ENCODE measurements at regions not wholly inside any gene's neighbourhood (a gene's known extent, or its start where the extent isn't known, plus 50 kb on each side); places are given as distances from the start of the nearest gene placed in this dataset.

GRCh38 chr7:86592185-86592584, 51.5 kb upstream of the GRM3 start:
- H3K4me1 Mint-ChIP-seq (ENCODE audit: low read depth): no peaks in the 10 kb centered on the region
- DNase-seq (no peak), ATAC-seq (no peak)
- H3K36me3 Mint-ChIP-seq (ENCODE audit: insufficient read depth): no peaks in the 10 kb centered on the region
- no peak overlapping the region for H3K4me3 Mint-ChIP-seq
- H3K27me3 Mint-ChIP-seq (ENCODE audit: low read depth): no peaks in the 10 kb centered on the region
- H3K9me3 Mint-ChIP-seq: no peaks in the 10 kb centered on the region

- H3K4me1 Mint-ChIP-seq (ENCODE audit: low read depth): no peaks in the 10 kb centered on the region
- no peak for DNase-seq
- peaks cover 11% of the 10 kb centered on the region for H3K9me3 Mint-ChIP-seq
- H3K27me3 Mint-ChIP-seq (ENCODE audit: low read depth): no peaks in the 10 kb centered on the region
- no peak for ATAC-seq
- no peak overlapping the region for H3K4me3 Mint-ChIP-seq
- no peaks in the 10 kb centered on the region for H3K36me3 Mint-ChIP-seq (ENCODE audit: insufficient read depth)
Observed at GRCh38 chr7:86574006-86574405, 69.7 kb upstream of the GRM3 start.

- DNase-seq (no peak), ATAC-seq (no peak)
- Mint-ChIP-seq H3K27me3 (ENCODE audit: low read depth) (no peaks in the 10 kb centered on the region), H3K4me3 (no peak overlapping the region), H3K36me3 (ENCODE audit: insufficient read depth) (no peaks in the 10 kb centered on the region), H3K4me1 (ENCODE audit: low read depth) (no peaks in the 10 kb centered on the region), H3K9me3 (no peaks in the 10 kb centered on the region)
Observed at GRCh38 chr7:86558680-86559501, 84.8 kb upstream of the GRM3 start.

GRCh38 chr7:86534641-86535040, 109.1 kb upstream of the GRM3 start:
- Mint-ChIP-seq H3K27me3 (ENCODE audit: low read depth) (no peaks in the 10 kb centered on the region), H3K9me3 (peaks cover 4% of the 10 kb centered on the region), H3K36me3 (ENCODE audit: insufficient read depth) (no peaks in the 10 kb centered on the region), H3K4me1 (ENCODE audit: low read depth) (no peaks in the 10 kb centered on the region), H3K4me3 (no peak overlapping the region)
- DNase-seq (no peak), ATAC-seq (no peak)

GRCh38 chr7:86504229-86504628, 139.5 kb upstream of the GRM3 start:
- H3K4me3 Mint-ChIP-seq: no peak overlapping the region
- H3K27me3 Mint-ChIP-seq (ENCODE audit: low read depth): no peaks in the 10 kb centered on the region
- ATAC-seq (no peak), DNase-seq (no peak)
- H3K4me1 Mint-ChIP-seq (ENCODE audit: low read depth): no peaks in the 10 kb centered on the region
- H3K9me3 Mint-ChIP-seq: no peaks in the 10 kb centered on the region
- H3K36me3 Mint-ChIP-seq (ENCODE audit: insufficient read depth): no peaks in the 10 kb centered on the region

- no peak for DNase-seq
- no peaks in the 10 kb centered on the region for H3K4me1 Mint-ChIP-seq (ENCODE audit: low read depth)
- no peak for ATAC-seq
- H3K9me3 Mint-ChIP-seq: no peaks in the 10 kb centered on the region
- H3K36me3 Mint-ChIP-seq (ENCODE audit: insufficient read depth): no peaks in the 10 kb centered on the region
- no peak overlapping the region for H3K4me3 Mint-ChIP-seq
- H3K27me3 Mint-ChIP-seq (ENCODE audit: low read depth): no peaks in the 10 kb centered on the region
Observed at GRCh38 chr7:86499986-86500385, 143.7 kb upstream of the GRM3 start.

- Mint-ChIP-seq H3K4me3 (no peak overlapping the region), H3K36me3 (ENCODE audit: insufficient read depth) (no peaks in the 10 kb centered on the region), H3K9me3 (no peaks in the 10 kb centered on the region), H3K4me1 (ENCODE audit: low read depth) (no peaks in the 10 kb centered on the region), H3K27me3 (ENCODE audit: low read depth) (no peaks in the 10 kb centered on the region)
- ATAC-seq (no peak), DNase-seq (no peak)
Observed at GRCh38 chr7:86485827-86486226, 157.9 kb upstream of the GRM3 start.

- DNase-seq (no peak), ATAC-seq (no peak)
- Mint-ChIP-seq H3K36me3 (ENCODE audit: insufficient read depth) (no peaks in the 10 kb centered on the region), H3K4me1 (ENCODE audit: low read depth) (no peaks in the 10 kb centered on the region), H3K27me3 (ENCODE audit: low read depth) (no peaks in the 10 kb centered on the region), H3K4me3 (no peak overlapping the region), H3K9me3 (no peaks in the 10 kb centered on the region)
Observed at GRCh38 chr7:86479144-86479543, 164.6 kb upstream of the GRM3 start.

- no peak overlapping the region for H3K4me3 Mint-ChIP-seq
Observed at GRCh38 chr7:86477343-86477935, 166.3 kb upstream of the GRM3 start.

GRCh38 chr7:86470763-86471162, 172.9 kb upstream of the GRM3 start:
- no peak for DNase-seq
- Mint-ChIP-seq H3K9me3 (no peaks in the 10 kb centered on the region), H3K27me3 (ENCODE audit: low read depth) (no peaks in the 10 kb centered on the region), H3K4me1 (ENCODE audit: low read depth) (no peaks in the 10 kb centered on the region), H3K4me3 (no peak overlapping the region), H3K36me3 (ENCODE audit: insufficient read depth) (no peaks in the 10 kb centered on the region)
- no peak for ATAC-seq

More at GRCh38 chr7:86477343-86477935, 166.3 kb upstream of the GRM3 start:
- H3K4me1 Mint-ChIP-seq (ENCODE audit: low read depth): no peaks in the 10 kb centered on the region
- no peaks in the 10 kb centered on the region for H3K36me3 Mint-ChIP-seq (ENCODE audit: insufficient read depth)
- DNase-seq (no peak), ATAC-seq (no peak)
- H3K27me3 Mint-ChIP-seq (ENCODE audit: low read depth): no peaks in the 10 kb centered on the region
- no peaks in the 10 kb centered on the region for H3K9me3 Mint-ChIP-seq

- no peak overlapping the region for H3K4me3 Mint-ChIP-seq
- H3K27me3 Mint-ChIP-seq (ENCODE audit: low read depth): no peaks in the 10 kb centered on the region
- H3K9me3 Mint-ChIP-seq: no peaks in the 10 kb centered on the region
- no peak for ATAC-seq
- H3K4me1 Mint-ChIP-seq (ENCODE audit: low read depth): no peaks in the 10 kb centered on the region
- H3K36me3 Mint-ChIP-seq (ENCODE audit: insufficient read depth): no peaks in the 10 kb centered on the region
- no peak for DNase-seq
Observed at GRCh38 chr7:86469680-86470295, 173.9 kb upstream of the GRM3 start.

- DNase-seq: no peak
- H3K4me1 Mint-ChIP-seq (ENCODE audit: low read depth): no peaks in the 10 kb centered on the region
- H3K9me3 Mint-ChIP-seq: no peaks in the 10 kb centered on the region
- ATAC-seq: no peak
- no peak overlapping the region for H3K4me3 Mint-ChIP-seq
- no peaks in the 10 kb centered on the region for H3K27me3 Mint-ChIP-seq (ENCODE audit: low read depth)
- H3K36me3 Mint-ChIP-seq (ENCODE audit: insufficient read depth): no peaks in the 10 kb centered on the region
Observed at GRCh38 chr7:86454753-86455152, 189.0 kb upstream of the GRM3 start.

- Mint-ChIP-seq H3K4me3 (no peak overlapping the region), H3K36me3 (ENCODE audit: insufficient read depth) (no peaks in the 10 kb centered on the region), H3K27me3 (ENCODE audit: low read depth) (no peaks in the 10 kb centered on the region), H3K4me1 (ENCODE audit: low read depth) (no peaks in the 10 kb centered on the region), H3K9me3 (no peaks in the 10 kb centered on the region)
- ATAC-seq (no peak), DNase-seq (no peak)
Observed at GRCh38 chr7:86453454-86453853, 190.3 kb upstream of the GRM3 start.

- no peaks in the 10 kb centered on the region for H3K27me3 Mint-ChIP-seq (ENCODE audit: low read depth)
- H3K36me3 Mint-ChIP-seq (ENCODE audit: insufficient read depth): no peaks in the 10 kb centered on the region
- H3K4me3 Mint-ChIP-seq: no peak overlapping the region
- no peaks in the 10 kb centered on the region for H3K4me1 Mint-ChIP-seq (ENCODE audit: low read depth)
- DNase-seq (no peak), ATAC-seq (no peak)
- H3K9me3 Mint-ChIP-seq: no peaks in the 10 kb centered on the region
Observed at GRCh38 chr7:86448856-86449255, 194.9 kb upstream of the GRM3 start.

- Mint-ChIP-seq H3K4me1 (ENCODE audit: low read depth) (no peaks in the 10 kb centered on the region), H3K4me3 (no peak overlapping the region), H3K27me3 (ENCODE audit: low read depth) (no peaks in the 10 kb centered on the region), H3K36me3 (ENCODE audit: insufficient read depth) (no peaks in the 10 kb centered on the region), H3K9me3 (no peaks in the 10 kb centered on the region)
- no peak for ATAC-seq
- no peak for DNase-seq
Observed at GRCh38 chr7:86445285-86445684, 198.4 kb upstream of the GRM3 start.
